Esophagus muscularis mucosa (tissue), 4 donors: ENCODE measurements at regions not wholly inside any gene's neighbourhood (a gene's known extent, or its start where the extent isn't known, plus 50 kb on each side); places are given as distances from the start of the nearest gene placed in this dataset.

ENCODE experiments used
- CTCF ChIP-seq, 3 experiments: fragments of 200-600 bp in 2 of 3; fragments of 450-650 bp in 1 of 3; sonication (generic) in 2 of 3; IDR thresholded peaks; one replicate each; pipeline ENCODE4 v1.5.1; 2017 to 2019; ENCODE audit warnings: antibody characterized with exemption in 3 of 3, mild to moderate bottlenecking in 2 of 3, moderate library complexity in 1 of 3
- EP300 ChIP-seq: sonication (generic); formaldehyde crosslinking; IDR thresholded peaks from one replicate; pipeline ENCODE4 v1.6.1; 2017; ENCODE audit warnings: antibody characterized with exemption
- POLR2A ChIP-seq: fragments of 450-650 bp; IDR thresholded peaks from one replicate; pipeline ENCODE4 v1.6.1; 2017; ENCODE audit warnings: antibody characterized with exemption, moderate library complexity, mild to moderate bottlenecking, low read depth
- POLR2AphosphoS5 ChIP-seq, 2 donors: sonication (generic); formaldehyde crosslinking; IDR thresholded peaks; one replicate each; pipeline ENCODE4 v1.6.1; 2017; ENCODE audit warnings: antibody characterized with exemption in 2 of 2

GRCh38 chr7:132049462-132050304, 493.3 kb upstream of the PODXL start:
- TF ChIP-seq CTCF (IDR thresholded peaks at IDR 0.05): peak in 1 of 3 experiments; percentile 42
- no peak for TF ChIP-seq EP300
- no peak for TF ChIP-seq POLR2A
- TF ChIP-seq POLR2AphosphoS5 (IDR thresholded peaks at IDR 0.05): no peak
